Brain microvascular endothelial cell (primary cell): ENCODE measurements at regions not wholly inside any gene's neighbourhood (a gene's known extent, or its start where the extent isn't known, plus 50 kb on each side); places are given as distances from the start of the nearest gene placed in this dataset.

Experiments
- DNase-seq: peaks from one replicate; pipeline ENCODE4 v3.0.0-alpha.2; 2020
- H3K27ac ChIP-seq: fragments of 250-450 bp; sonication (Bioruptor Pico); 2 replicates; pipeline ENCODE4 v1.5.1; 2020; ENCODE audit warnings: mild to moderate bottlenecking, moderate library complexity
- H3K27me3 ChIP-seq: fragments of 250-450 bp; sonication (Bioruptor Pico); replicated peaks from 2 replicates; pipeline ENCODE4 v1.5.1; 2020; ENCODE audit warnings: mild to moderate bottlenecking
- H3K36me3 ChIP-seq: fragments of 250-450 bp; sonication (Bioruptor Pico); replicated peaks from 2 replicates; pipeline ENCODE4 v1.5.1; 2020; ENCODE audit warnings: mild to moderate bottlenecking
- H3K4me3 ChIP-seq: 2 replicates; pipeline ENCODE4 v1.5.1; 2011; ENCODE audit warnings: low read depth, mild to moderate bottlenecking, control low read depth, low read length, moderate library complexity
- CTCF ChIP-seq: IDR thresholded peaks from 2 replicates; pipeline ENCODE4 v1.5.1; 2011; ENCODE audit warnings: low read depth, mild to moderate bottlenecking, moderate library complexity, low read length, control low read depth, inconsistent platforms; ENCODE audit errors: missing control alignments
- in situ Hi-C: cut with HindIII; loops from 2 replicates; pipeline ENCODE4 v1.10.0; 2017; ENCODE audit warnings: low sequenced_read_pairs, low pct_ligation_motif_present

GRCh38 chr6:77371748-77372147, 91.5 kb downstream of the HTR1B start:
- Histone ChIP-seq H3K27ac (no peak overlapping the region), H3K36me3 (no peaks in the 10 kb centered on the region), H3K27me3 (no peaks in the 10 kb centered on the region), H3K4me3 (no peak overlapping the region)
- no peak for DNase-seq
- no peak for TF ChIP-seq CTCF
- in situ Hi-C loops: no loop called here

- Histone ChIP-seq H3K27ac (no peak overlapping the region), H3K27me3 (no peaks in the 10 kb centered on the region), H3K36me3 (no peaks in the 10 kb centered on the region), H3K4me3 (peak overlapping the region; percentile 59)
- no peak for DNase-seq
- in situ Hi-C loops: no loop called here
- TF ChIP-seq CTCF: no peak
Observed at GRCh38 chr6:77368660-77369313, 94.5 kb downstream of the HTR1B start.

GRCh38 chr6:77366798-77367197, 96.5 kb downstream of the HTR1B start:
- in situ Hi-C loops: no loop called here
- H3K36me3 ChIP-seq: no peaks in the 10 kb centered on the region
- no peaks in the 10 kb centered on the region for H3K27me3 ChIP-seq
- TF ChIP-seq CTCF: no peak
- H3K27ac ChIP-seq: no peak overlapping the region
- no peak for DNase-seq
- no peak overlapping the region for H3K4me3 ChIP-seq

- no peak for DNase-seq
- Histone ChIP-seq H3K4me3 (no peak overlapping the region), H3K27me3 (no peaks in the 10 kb centered on the region), H3K27ac (no peak overlapping the region), H3K36me3 (no peaks in the 10 kb centered on the region)
- no peak for TF ChIP-seq CTCF
- in situ Hi-C loops: no loop called here
Observed at GRCh38 chr6:77363702-77364101, 99.6 kb downstream of the HTR1B start.

GRCh38 chr6:77362055-77362454, 101.2 kb downstream of the HTR1B start:
- Histone ChIP-seq H3K36me3 (no peaks in the 10 kb centered on the region), H3K27ac (no peak overlapping the region), H3K4me3 (no peak overlapping the region), H3K27me3 (no peaks in the 10 kb centered on the region)
- no peak for DNase-seq
- in situ Hi-C loops: no loop called here
- TF ChIP-seq CTCF: no peak

GRCh38 chr6:77361018-77361417, 102.3 kb downstream of the HTR1B start:
- DNase-seq: no peak
- TF ChIP-seq CTCF: no peak
- in situ Hi-C loops: no loop called here
- H3K36me3 ChIP-seq: no peaks in the 10 kb centered on the region
- no peak overlapping the region for H3K27ac ChIP-seq
- no peak overlapping the region for H3K4me3 ChIP-seq
- no peaks in the 10 kb centered on the region for H3K27me3 ChIP-seq
